ENCODE measurements at regions not wholly inside any gene's neighbourhood (a gene's known extent, or its start where the extent isn't known, plus 50 kb on each side); places are given as distances from the start of the nearest gene placed in this dataset.

DNA sequence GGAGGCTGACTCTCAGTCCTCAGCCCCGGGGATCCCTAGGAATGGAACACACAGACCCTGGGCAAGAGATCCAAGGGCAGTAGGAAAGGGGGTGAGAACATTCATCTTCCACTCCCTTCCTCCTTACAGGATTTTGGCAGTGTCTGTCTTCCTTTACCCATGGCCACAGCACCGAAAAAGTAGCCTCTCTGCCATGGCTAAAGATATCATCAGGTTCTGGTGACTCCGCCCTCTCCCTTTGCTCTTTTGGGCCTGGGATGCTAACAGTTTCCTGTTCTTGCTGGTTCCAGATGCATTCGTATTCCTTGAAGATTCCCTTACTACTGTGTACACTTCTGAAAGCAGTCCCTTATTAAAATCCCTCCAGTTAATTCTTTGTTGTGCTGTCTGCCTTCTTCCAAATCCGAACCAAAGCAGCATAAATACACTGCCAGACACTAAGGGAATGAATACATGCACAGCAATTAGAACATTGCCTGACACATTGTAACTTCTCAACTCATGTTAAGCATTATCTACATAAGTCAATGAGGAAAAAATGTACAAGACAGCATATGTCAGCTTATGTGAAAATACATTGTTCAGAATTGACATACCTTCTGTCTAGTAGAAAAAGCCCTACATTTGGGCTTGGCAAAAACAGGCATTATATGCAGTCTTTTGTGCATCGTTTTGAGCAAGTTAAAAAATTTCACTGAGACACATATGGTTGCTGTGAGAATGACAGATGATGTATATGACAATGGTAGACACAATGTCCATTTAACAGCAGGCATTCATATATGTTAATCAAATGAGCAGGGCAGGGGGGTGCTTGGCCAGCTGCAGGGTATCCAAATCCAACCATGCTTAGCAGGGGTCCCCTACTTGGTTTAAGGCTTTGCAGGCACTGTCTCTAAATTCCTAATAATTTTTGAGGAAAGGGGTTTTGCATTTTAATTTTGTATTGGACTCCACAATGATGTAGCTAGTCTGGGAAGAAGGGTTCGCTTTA lies 58.8 kb upstream of the RAI14 start:
- no peak for DNase-seq (ENCODE audit: low spot score)

DNA sequence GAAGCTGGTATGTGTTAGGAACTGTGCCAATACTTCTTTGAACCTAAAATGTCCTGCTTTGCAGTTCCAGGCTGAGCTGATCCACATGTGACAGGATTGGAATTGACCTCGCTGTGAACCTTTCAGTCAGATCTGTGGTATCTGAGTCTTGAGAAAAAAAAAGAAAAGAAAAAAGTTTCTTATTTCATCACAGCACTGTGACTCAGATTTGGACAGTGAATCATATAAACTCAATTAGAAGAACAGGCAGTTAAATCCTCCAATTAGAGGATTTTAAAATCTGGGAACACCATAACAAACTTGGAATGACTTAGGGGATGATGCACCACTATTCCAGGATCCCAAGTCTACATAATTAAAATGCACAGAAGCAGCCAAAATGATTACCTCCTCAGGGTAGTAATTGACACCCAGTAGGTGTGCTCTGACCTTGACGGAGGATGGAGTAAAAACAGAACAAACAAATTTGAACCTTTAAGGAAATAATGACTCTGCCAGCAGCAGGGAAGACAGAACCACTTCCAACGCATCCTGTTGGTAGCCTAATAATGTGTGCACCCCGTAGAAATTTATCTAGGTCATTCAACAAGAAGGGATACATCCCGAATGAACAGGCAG lies 57.8 kb upstream of the RAI14 start:
- no peak for DNase-seq (ENCODE audit: low spot score)

- no peak for DNase-seq (ENCODE audit: low spot score)
Measured at GRCh38 chr5:34599471-34600117, 56.5 kb upstream of the RAI14 start.

- no peak for DNase-seq (ENCODE audit: low spot score)
Measured at GRCh38 chr5:34600118-34600493, 56.0 kb upstream of the RAI14 start.

- DNase-seq (ENCODE audit: low spot score): no peak
Measured at GRCh38 chr5:34603378-34603777, 52.8 kb upstream of the RAI14 start.

DNA sequence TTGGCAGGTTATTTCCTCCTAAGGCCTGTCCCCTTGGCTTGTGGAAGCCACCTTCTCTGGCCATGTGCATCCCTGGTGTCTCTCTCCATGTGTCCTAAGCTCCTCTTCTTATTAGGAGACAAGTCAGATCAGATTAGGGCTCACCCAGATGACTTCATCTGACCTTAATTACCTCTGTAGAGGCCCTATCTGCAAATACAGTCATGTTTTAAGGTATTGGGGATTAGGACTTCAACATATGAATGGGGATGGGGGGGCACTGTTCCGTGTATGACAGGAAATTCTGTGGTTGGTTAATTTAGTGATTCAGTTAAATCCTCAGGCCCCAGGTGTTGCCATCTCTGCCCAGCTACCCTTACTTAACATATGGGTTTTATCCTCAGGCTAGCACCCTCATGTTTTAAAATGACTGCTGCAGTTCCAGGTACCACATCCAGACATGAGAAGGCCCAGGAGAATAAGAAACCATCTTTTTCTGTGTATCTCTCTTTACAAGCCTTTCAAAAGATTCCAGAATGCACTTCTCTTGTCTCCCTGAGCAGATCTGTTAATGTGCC lies 51.9 kb upstream of the RAI14 start:
- no peak for DNase-seq (ENCODE audit: low spot score)

DNA sequence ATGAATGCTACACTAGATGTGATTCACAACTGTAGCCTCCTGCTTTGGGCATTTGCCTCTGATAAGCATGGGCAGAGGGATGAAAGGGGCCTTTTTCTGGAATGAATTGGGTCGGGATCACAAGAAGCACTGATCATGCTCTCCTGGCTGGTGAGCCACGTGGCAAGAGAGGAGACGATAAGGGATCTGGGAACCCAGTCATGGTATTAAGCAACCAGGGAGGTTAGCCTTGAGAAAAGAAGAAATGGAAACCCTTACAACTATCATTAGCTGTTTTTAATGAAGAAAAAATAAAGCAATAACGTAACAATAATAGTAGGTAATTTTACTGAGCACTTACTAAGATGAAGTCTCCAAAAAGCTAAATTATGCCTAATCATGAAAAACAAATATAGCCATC lies 50.0 kb upstream of the RAI14 start:
- DNase-seq (ENCODE audit: low spot score): no peak

Measured in HuH-7.5 (cell line).